ENCODE measurements at regions not wholly inside any gene's neighbourhood (a gene's known extent, or its start where the extent isn't known, plus 50 kb on each side); places are given as distances from the start of the nearest gene placed in this dataset.
A peak's percentile ranks its signal among the peaks of the same experiment; 100 is the strongest.
"Not testable (repeated sequence)": the region's sequence is repeated elsewhere in the genome, so short reads cannot be mapped to it uniquely, and the experiment has no call there.

GRCh38 chr14:106341161-106341560 lies 814.8 kb downstream of the TMEM121 start:
- DNase-seq; ATAC-seq (ENCODE audit: poor library complexity); intact Hi-C loops (cut with DNase I): not testable (repeated sequence)

- intact Hi-C loops (cut with DNase I) = no loop called here
- DNase-seq (no peak), ATAC-seq (ENCODE audit: poor library complexity) (no peak)
These were observed 817.2 kb downstream of the TMEM121 start for GRCh38 chr14:106343626-106344025.

GRCh38 chr14:106344065-106344614 lies 817.8 kb downstream of the TMEM121 start:
- DNase-seq = not testable (repeated sequence)

GRCh38 chr14:106344791-106345479 lies 818.6 kb downstream of the TMEM121 start:
- DNase-seq; ATAC-seq (ENCODE audit: poor library complexity); intact Hi-C loops (cut with DNase I): not testable (repeated sequence)

More at GRCh38 chr14:106344065-106344614, 817.8 kb downstream of the TMEM121 start:
- intact Hi-C loops (cut with DNase I); ATAC-seq (ENCODE audit: poor library complexity): not testable (repeated sequence)

GRCh38 chr14:106346084-106346483 lies 819.7 kb downstream of the TMEM121 start:
- DNase-seq = no peak
- no peak for ATAC-seq (ENCODE audit: poor library complexity)
- intact Hi-C loops (cut with DNase I) = no loop called here

- intact Hi-C loops (cut with DNase I) = no loop called here
- no peak for ATAC-seq (ENCODE audit: poor library complexity)
- no peak for DNase-seq
These were observed 820.3 kb downstream of the TMEM121 start for GRCh38 chr14:106346534-106347290.

GRCh38 chr14:106347291-106347778 lies 821.0 kb downstream of the TMEM121 start:
- DNase-seq (no peak), ATAC-seq (ENCODE audit: poor library complexity) (no peak)
- intact Hi-C loops (cut with DNase I) = no loop called here

- intact Hi-C loops (cut with DNase I) = no loop called here
These were observed 821.7 kb downstream of the TMEM121 start for GRCh38 chr14:106347890-106348755.

GRCh38 chr14:106348873-106349540 lies 822.6 kb downstream of the TMEM121 start:
- intact Hi-C loops (cut with DNase I) = not testable (repeated sequence)
- peak; percentile 49 for DNase-seq

More at GRCh38 chr14:106347890-106348755, 821.7 kb downstream of the TMEM121 start:
- DNase-seq (no peak), ATAC-seq (ENCODE audit: poor library complexity) (no peak)

GRCh38 chr14:106349678-106350457 lies 823.5 kb downstream of the TMEM121 start:
- not testable (repeated sequence) for DNase-seq

More at GRCh38 chr14:106348873-106349540, 822.6 kb downstream of the TMEM121 start:
- ATAC-seq (ENCODE audit: poor library complexity) = not testable (repeated sequence)

GRCh38 chr14:106355007-106355791 lies 828.8 kb downstream of the TMEM121 start:
- ATAC-seq (ENCODE audit: poor library complexity); intact Hi-C loops (cut with DNase I); DNase-seq: not testable (repeated sequence)

More at GRCh38 chr14:106349678-106350457, 823.5 kb downstream of the TMEM121 start:
- intact Hi-C loops (cut with DNase I); ATAC-seq (ENCODE audit: poor library complexity): not testable (repeated sequence)

- DNase-seq; intact Hi-C loops (cut with DNase I); ATAC-seq (ENCODE audit: poor library complexity): not testable (repeated sequence)
These were observed 829.7 kb downstream of the TMEM121 start for GRCh38 chr14:106355881-106356642.

GRCh38 chr14:106356643-106356930 lies 830.2 kb downstream of the TMEM121 start:
- ATAC-seq (ENCODE audit: poor library complexity); DNase-seq; intact Hi-C loops (cut with DNase I): not testable (repeated sequence)

- intact Hi-C loops (cut with DNase I); ATAC-seq (ENCODE audit: poor library complexity): not testable (repeated sequence)
These were observed 832.9 kb downstream of the TMEM121 start for GRCh38 chr14:106359157-106359887.

GRCh38 chr14:106365371-106365770 lies 839.0 kb downstream of the TMEM121 start:
- DNase-seq; ATAC-seq (ENCODE audit: poor library complexity); intact Hi-C loops (cut with DNase I): not testable (repeated sequence)

More at GRCh38 chr14:106359157-106359887, 832.9 kb downstream of the TMEM121 start:
- DNase-seq = not testable (repeated sequence)

Measured in Right ventricle myocardium superior (tissue), 1 donor.